Cardiac fibroblast (primary cell): ENCODE measurements at regions not wholly inside any gene's neighbourhood (a gene's known extent, or its start where the extent isn't known, plus 50 kb on each side); places are given as distances from the start of the nearest gene placed in this dataset.

Experiments
- DNase-seq, 2 donors: peaks; one replicate each; pipeline versions ENCODE4 v3.0.0 to v3.0.0-alpha.2; 2010; ENCODE audit warnings: low read depth in 2 of 2
- H3K4me3 ChIP-seq, 2 donors: replicated peaks in 1 of 2; 1 replicate in 1 of 2; 2 replicates in 1 of 2; pipeline ENCODE4 v1.5.1; 2011; ENCODE audit warnings: low read depth in 2 of 2, low read length in 2 of 2, mild to moderate bottlenecking in 2 of 2, moderate library complexity in 1 of 2
- CTCF ChIP-seq: IDR thresholded peaks from one replicate; pipeline ENCODE4 v1.5.1; 2011; ENCODE audit warnings: low read depth, mild to moderate bottlenecking, low read length, inconsistent platforms

- no peak for DNase-seq
- no peak overlapping the region for H3K4me3 ChIP-seq
- TF ChIP-seq CTCF = no peak
Observed at GRCh38 chr1:5297180-5297885, 642.9 kb downstream of the AJAP1 start.

DNA sequence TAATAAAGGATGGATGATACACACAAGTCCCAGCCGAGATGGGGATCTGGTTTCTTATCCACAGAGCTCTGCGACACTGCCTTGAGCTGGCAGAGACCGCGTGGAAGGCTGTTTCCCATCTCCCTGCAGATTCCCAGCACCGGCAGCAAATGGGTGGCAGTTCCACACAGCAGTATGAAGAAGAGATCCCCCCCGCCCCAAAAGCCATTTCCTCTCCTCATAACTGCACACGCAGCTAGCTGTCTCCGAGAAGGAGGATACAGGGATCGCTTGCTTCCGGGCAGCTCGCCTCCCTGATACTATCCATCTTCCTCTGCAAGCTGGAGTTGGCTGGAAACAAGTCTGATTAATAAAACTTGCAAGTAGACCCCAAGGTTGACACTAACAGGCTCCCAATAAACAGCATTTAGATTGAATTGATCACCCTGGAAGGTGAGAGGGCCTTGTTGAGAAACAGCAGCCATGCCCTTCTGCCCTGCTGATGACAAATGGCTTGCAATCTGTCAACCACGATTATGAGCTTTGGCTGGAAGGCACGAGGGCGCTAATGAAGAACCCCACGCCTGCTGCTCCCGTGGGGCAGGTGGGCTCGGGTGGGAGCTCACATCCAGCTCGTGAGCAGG, 642.3 kb downstream of the AJAP1 start:
- no peak overlapping the region for H3K4me3 ChIP-seq
- no peak for DNase-seq
- no peak for TF ChIP-seq CTCF

GRCh38 chr1:5296095-5296494, 641.7 kb downstream of the AJAP1 start:
- DNase-seq = no peak
- no peak overlapping the region for H3K4me3 ChIP-seq
- TF ChIP-seq CTCF = no peak

GRCh38 chr1:5291889-5292288, 637.5 kb downstream of the AJAP1 start:
- no peak overlapping the region for H3K4me3 ChIP-seq
- no peak for DNase-seq
- TF ChIP-seq CTCF = no peak

- no peak for DNase-seq
- no peak for TF ChIP-seq CTCF
- no peak overlapping the region for H3K4me3 ChIP-seq
Observed at GRCh38 chr1:5287178-5288150, 633.1 kb downstream of the AJAP1 start.

GRCh38 chr1:5286244-5286643, 631.8 kb downstream of the AJAP1 start:
- no peak for TF ChIP-seq CTCF
- no peak for DNase-seq
- H3K4me3 ChIP-seq = no peak overlapping the region
